ENCODE measurements at regions not wholly inside any gene's neighbourhood (a gene's known extent, or its start where the extent isn't known, plus 50 kb on each side); places are given as distances from the start of the nearest gene placed in this dataset.

- no peak for TF ChIP-seq CTCF (IDR thresholded peaks at IDR 0.05; ENCODE audit: insufficient read depth, low read depth, low read length)
- no peak for DNase-seq (ENCODE audit: low read depth)
- H3K4me3 ChIP-seq (ENCODE audit: low read depth, low read length): no peak overlapping the region
Observed at GRCh38 chr3:194810076-194810475, 124.4 kb downstream of the FAM43A start.

GRCh38 chr3:194811118-194811517, 125.4 kb downstream of the FAM43A start:
- DNase-seq (ENCODE audit: low read depth): no peak
- H3K4me3 ChIP-seq (ENCODE audit: low read depth, low read length): no peak overlapping the region
- TF ChIP-seq CTCF (IDR thresholded peaks at IDR 0.05; ENCODE audit: insufficient read depth, low read depth, low read length): no peak

- no peak for DNase-seq (ENCODE audit: low read depth)
- no peak for TF ChIP-seq CTCF (IDR thresholded peaks at IDR 0.05; ENCODE audit: insufficient read depth, low read depth, low read length)
- no peak overlapping the region for H3K4me3 ChIP-seq (ENCODE audit: low read depth, low read length)
Observed at GRCh38 chr3:194812176-194812575, 126.5 kb downstream of the FAM43A start.

- no peak for DNase-seq (ENCODE audit: low read depth)
- no peak overlapping the region for H3K4me3 ChIP-seq (ENCODE audit: low read depth, low read length)
- no peak for TF ChIP-seq CTCF (IDR thresholded peaks at IDR 0.05; ENCODE audit: insufficient read depth, low read depth, low read length)
Observed at GRCh38 chr3:194814878-194815357, 129.2 kb downstream of the FAM43A start.

GRCh38 chr3:194816748-194817591, 131.3 kb downstream of the FAM43A start:
- H3K4me3 ChIP-seq (ENCODE audit: low read depth, low read length): no peak overlapping the region
- no peak for TF ChIP-seq CTCF (IDR thresholded peaks at IDR 0.05; ENCODE audit: insufficient read depth, low read depth, low read length)
- DNase-seq (ENCODE audit: low read depth): no peak

- TF ChIP-seq CTCF (IDR thresholded peaks at IDR 0.05; ENCODE audit: insufficient read depth, low read depth, low read length): no peak
- no peak for DNase-seq (ENCODE audit: low read depth)
- no peak overlapping the region for H3K4me3 ChIP-seq (ENCODE audit: low read depth, low read length)
Observed at GRCh38 chr3:194817592-194817930, 131.9 kb downstream of the FAM43A start.

GRCh38 chr3:194817936-194818335, 132.3 kb downstream of the FAM43A start:
- no peak for DNase-seq (ENCODE audit: low read depth)
- H3K4me3 ChIP-seq (ENCODE audit: low read depth, low read length): no peak overlapping the region

More at GRCh38 chr3:194817936-194818335, 132.3 kb downstream of the FAM43A start:
- TF ChIP-seq CTCF (IDR thresholded peaks at IDR 0.05; ENCODE audit: insufficient read depth, low read depth, low read length): no peak
